GM18499 (cell line): ENCODE measurements at regions not wholly inside any gene's neighbourhood (a gene's known extent, or its start where the extent isn't known, plus 50 kb on each side); places are given as distances from the start of the nearest gene placed in this dataset.

Experiments used
- ATAC-seq: cut with Tn5 transposase; IDR thresholded peaks from one replicate; pipeline ENCODE4 v1.9.1; 2021; ENCODE audit warnings: moderate number of reproducible peaks; ENCODE audit not compliant: insufficient read depth, unreplicated experiment

DNA sequence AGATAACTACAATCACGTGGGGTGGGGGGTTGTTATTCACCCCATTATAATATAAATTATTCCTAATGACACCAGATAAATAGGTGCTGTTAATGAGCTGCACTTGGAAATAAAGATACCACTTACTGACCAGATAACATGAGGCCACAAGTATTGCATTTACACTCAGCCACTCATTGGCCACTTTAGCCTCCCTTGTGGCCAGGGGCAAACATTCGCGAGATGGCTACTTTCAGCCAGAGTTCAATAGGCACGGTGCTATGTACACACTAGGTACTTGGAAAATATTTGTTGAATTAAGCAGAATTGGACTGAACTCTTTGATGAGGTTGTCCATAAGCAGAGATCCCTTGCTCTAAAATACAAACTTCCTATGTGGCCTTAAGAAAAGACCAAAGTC lies 713.7 kb upstream of the TENM3 start:
- no peak for ATAC-seq

DNA sequence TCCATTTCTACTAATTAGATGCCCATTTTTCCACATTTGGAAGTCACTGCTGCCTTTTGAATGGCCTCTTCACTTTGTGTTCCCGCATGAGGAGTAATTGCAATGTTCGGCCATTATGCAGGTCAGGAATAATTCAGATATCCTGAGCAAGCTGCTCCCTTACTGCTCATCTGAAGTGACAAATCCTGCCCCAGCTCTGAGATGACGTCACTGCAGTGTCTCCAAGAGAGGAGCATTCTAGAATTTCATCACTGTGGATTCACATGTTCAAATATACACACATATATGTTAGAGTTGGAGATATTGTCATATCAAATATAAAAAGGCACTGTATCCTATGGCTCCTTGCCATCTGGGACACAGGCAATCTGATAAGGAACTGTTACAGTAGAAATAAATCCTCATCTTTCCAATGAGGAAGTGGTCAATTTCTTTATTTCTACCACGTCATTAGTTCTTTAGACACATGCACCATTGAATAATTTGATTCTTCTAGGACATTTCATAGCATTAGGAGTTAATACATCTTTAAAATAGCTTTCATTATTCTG lies 706.9 kb upstream of the TENM3 start:
- ATAC-seq, result no peak

DNA sequence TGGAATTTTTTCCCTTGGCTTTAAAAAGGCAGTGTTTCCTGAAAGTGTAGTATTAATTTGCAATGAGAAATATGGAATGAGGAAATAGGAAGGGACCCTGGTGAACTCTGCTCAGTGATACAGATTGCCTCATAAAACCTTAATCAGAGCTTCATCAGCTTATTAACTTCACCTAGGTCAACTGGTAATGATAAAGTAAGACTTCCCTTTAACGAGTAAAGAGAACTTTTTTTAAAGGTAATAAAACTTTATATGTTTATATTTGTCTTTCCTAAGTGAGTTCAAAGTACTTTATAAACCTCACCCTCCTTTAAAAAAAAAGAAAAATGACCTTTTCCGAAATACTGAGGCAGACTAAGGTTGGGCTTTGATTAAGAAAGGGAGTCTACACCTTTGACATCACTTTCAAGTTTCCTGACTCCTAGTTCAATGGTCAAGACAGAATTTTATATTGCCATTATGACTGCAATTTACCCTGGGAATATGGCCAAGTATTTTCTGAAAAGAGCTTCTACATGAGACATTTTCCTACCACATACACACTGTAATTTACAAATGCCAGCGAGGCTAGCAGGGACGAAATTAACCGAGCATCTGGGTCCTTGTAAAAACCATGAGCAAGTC lies 706.3 kb upstream of the TENM3 start:
- ATAC-seq, result no peak

DNA sequence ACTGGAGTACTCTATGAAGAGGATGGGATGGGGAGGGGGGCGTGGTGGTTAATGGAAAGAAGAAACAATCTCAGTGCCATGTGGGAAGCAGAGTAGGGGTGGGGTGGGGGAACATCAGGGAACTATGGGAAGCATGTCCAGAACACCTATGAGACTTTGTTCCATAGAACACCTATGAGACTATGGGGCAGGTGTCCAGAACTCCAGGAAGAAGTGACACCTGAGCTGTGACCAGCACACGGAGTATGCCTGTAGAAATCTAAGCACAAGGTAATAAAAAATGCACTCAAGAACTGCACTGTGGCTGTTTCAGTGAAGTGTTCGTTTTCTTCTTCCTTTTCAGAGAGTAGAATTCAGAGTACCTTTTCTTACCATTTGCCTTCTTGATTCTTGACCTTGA lies 704.8 kb upstream of the TENM3 start:
- no peak for ATAC-seq

DNA sequence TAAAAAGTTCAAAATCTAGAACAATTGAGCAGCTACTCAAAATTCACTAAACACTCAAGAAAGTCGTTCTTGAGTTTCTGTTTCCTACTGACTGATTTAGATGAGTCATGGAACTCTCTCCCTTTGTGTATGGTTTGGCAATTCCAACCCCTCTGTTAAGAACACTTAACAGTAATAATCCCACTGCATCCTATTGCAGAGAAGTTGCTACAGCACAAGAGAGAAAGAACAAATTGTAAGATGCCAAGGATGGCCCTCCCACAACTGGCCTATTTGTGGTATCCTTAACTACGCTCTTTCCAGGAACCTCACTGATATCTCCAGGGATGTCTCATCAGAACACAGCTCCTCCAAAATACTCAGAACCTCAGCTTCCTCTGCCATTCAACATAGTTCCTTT lies 701.8 kb upstream of the TENM3 start:
- no peak for ATAC-seq

DNA sequence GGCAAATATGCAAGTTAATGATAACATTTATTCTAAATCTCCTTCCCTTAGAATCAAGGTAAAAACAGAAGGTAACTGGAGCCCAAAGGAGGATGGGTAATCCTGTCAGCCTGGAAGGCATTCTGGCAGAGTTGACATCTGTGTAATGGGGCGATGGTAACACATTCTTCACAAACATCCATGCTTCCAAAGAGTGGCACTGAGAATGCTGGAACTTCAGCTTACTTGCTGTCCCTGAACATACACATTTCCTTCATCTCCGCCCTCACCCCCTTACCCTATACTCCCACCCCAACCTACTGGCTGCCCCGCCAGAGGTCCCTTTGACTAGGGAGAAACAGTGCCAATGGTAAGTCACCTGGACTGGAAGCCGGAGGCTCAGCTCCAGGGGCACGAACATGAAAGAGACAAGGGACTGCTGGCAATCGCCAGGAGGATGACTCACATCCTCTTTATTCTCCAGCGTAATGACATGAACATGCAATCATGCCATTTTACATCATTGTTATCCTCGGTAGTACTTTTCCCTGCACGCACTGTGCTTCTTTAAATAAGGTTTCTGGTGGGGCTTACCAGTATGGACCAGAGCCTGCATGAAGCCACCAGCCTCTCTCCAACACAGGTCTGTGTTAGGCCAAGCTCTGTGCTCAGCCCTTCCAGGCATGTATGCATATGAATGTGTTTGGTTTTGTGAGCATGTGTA lies 694.2 kb upstream of the TENM3 start:
- no peak for ATAC-seq

DNA sequence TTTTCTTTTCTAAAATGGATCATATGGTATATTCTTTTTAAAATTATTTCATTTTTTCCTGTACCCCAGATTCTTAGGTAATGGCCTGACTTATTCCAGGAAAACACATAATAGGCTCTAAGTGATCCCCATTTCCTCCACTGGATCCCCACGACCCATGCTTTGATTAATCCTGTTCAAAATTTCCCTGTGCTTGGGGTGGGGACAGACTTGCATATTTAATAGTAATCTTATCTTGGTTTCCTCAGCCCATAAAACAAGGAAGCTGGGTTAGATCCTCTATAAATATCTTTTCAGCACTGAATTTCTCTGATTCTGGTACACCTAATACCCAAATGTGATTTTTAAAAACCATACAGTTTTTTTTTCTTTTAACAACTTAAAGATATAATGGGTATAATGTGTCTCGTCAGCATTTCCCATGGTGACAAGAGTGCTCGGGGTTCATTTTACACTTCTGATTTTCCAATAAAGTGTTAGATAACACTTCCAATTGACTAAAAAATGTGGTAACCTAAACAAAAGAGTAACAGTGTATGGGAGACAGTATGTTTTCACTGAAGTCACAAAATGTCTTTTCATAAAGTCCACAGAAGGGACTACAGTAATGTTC lies 693.5 kb upstream of the TENM3 start:
- no peak for ATAC-seq

DNA sequence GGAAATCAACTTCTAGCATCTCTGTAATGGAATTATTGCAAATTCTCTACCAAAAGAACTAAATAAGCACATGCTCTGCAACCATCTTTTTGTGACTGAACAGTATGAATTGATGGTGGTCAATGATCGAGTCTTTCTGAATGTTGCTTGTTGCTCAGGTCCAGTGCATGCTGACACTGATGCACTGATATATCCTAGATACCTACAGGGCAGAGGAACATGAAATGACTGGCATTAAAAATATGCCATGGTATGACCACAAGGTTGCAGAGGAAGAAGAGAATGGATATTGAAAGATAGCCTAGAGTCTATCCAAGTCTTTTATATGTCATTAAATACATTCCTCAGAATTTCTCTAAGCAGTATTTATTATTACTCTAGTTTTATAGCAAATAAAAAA lies 692.8 kb upstream of the TENM3 start:
- no peak for ATAC-seq

DNA sequence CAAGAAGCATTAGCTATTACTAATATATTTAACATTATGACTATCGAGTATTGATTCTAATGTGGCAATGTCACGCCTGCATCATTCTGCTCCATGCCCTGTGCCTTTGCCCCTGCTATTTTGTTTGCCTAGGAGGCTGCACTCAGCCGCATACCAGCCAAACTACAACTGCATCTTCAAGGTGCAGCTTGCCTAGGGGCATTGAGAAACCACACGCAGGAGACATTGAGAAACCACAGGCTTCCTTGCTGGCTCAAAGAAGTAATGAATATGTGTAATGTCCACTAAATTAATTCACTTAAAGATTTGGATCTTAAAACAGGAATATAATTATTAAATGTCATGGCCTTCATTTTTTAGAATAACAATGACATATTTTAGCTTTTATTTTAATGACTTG lies 683.6 kb upstream of the TENM3 start:
- no peak for ATAC-seq

DNA sequence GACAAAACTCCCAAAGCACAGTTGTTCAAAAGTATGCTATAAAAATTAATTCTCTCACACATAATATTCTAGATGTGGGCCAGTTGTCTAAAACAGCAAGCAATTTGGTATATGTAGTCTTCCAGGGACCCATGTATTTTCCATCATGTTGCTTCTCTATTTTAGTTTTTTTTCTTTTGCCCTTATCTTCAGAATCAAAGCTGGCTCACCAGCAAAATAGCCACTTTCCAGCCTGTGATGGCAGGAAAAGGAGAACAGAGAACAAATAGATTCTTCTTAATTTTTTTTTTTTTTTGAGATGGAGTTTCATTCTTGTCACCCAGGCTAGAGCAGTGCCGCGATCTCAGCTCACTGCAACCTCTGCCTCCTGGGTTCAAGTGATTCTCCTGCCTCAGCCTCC lies 680.8 kb upstream of the TENM3 start:
- ATAC-seq, result no peak

DNA sequence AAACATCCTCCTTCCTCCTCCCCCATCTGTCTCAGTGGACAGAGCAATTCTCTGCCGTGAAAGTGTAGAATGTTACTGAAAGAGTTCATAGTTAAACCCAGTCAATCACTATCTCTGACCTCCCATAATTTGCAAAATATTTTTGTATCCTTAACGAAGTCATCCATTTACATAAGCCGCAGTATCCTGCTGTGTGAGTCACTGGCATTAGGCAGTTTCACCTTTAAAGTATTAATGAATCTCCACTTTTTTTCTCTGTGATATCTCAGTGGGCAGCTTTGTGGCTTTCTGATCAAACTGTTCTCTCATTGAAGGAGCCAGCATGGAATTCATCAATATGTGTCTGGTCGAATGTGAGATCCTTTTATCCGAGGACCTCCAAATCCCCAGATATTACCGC lies 678.6 kb upstream of the TENM3 start:
- ATAC-seq, result no peak

DNA sequence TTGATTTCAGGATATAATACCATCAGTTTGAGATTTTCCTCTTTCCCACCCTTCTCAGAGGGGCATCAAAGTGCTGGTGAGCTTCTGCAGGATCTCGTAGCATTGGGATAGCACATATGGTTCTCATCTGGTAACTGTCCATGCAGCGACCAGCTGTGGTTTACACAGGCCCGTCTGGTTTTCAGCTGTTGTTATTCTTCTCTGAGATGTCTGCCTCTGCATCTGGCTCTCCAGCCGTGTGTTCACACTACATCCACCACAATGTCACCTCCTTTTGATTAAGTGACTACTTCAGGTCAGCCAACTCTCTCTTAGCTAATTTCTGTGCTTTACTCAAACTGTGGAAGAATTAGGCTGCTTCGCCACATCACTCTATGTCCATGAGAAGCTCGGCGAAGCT lies 676.7 kb upstream of the TENM3 start:
- no peak for ATAC-seq

DNA sequence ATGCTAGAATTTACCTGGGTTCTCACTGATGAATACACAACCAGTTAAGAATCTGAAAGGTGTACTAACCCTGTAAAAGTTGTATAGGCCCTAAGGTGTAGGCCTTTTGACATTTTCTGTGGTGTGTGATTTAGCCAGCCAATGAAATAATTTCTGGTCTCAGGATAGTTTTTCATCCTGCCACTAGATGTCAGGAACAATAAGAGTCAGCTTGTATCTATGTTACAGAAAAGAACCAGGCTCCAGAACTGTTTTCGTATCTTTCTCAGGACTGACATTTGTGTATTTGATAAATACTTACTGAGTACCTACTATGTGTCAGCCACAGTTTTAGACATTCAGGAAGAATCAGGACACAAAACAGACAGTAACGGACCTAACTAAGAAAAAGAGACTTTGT lies 673.6 kb upstream of the TENM3 start:
- peak; percentile 80 for ATAC-seq

DNA sequence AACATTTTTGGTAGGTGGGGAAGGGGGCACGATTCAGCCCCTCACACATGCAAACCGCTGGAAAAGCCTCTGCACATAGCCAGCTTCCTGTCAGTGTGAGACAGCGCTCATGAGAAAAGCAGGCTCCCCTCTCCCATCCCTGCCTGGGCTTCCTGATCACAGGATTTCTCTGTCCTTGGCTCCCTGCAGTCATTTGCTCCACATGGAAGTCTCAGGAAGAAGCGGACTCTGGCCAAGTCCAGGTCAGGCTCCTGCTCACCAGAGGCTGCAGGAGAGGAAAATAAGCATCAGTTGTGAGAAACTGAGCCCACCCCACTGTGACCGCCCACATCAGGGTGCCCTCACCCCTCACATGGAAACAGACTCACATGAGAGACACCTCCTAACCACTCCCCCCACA lies 664.3 kb upstream of the TENM3 start:
- no peak for ATAC-seq

DNA sequence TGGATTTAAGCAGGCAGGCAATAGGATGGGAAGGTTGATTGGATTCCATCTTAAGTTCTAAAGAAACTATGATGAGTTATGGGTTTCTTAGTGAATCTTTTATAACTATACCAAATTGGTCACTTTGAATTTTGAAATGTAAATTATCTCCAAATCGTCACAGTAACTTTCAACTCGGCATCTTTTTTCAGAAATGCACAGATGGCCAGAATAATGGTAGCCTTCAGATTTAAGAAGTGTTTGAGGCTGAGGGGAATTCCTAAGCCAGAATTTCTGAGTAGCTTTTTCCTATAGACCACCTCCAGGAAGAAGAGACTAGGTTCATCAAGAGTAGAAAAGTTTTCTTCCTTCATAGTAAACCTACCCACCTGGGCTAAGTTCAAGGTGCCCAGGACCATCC lies 663.7 kb upstream of the TENM3 start:
- no peak for ATAC-seq

DNA sequence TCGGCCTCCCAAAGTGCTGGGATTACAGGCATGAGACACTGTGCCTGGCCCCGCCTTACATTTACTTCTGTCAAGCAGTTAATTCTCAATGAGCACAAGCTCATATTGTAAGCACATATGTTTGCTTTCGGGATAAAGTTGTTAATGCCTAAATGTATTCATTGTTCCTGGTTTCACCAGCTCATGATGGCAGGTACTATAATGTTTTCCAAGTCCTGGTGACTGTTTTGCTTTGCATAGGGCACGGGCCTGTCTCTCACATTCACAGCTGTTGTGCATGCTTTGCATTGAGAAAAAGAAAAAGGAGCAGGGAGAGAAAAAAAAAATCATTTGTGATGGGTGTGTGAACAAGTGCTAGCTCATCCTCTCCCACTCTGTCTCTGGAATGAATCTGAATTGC lies 661.2 kb upstream of the TENM3 start:
- ATAC-seq, result no peak

DNA sequence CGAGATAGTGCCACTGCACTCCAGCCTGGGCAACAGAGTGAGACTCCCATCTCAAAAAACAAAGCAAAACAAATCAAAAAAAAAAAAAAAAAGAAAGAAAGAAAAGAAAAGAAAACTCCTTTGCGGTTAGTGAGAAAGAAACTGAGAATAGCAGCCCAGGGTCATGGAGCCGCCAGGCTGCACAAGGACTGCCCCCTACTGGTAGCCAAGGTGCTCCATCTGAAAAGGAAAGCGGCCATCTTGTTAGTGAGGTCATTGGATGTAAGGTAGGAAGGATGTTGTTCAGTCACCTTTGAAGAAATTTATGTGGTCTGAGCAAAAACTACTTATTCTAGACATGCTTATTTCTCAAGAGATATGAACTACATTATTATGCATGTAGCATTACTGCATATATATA lies 660.6 kb upstream of the TENM3 start:
- ATAC-seq, result no peak

DNA sequence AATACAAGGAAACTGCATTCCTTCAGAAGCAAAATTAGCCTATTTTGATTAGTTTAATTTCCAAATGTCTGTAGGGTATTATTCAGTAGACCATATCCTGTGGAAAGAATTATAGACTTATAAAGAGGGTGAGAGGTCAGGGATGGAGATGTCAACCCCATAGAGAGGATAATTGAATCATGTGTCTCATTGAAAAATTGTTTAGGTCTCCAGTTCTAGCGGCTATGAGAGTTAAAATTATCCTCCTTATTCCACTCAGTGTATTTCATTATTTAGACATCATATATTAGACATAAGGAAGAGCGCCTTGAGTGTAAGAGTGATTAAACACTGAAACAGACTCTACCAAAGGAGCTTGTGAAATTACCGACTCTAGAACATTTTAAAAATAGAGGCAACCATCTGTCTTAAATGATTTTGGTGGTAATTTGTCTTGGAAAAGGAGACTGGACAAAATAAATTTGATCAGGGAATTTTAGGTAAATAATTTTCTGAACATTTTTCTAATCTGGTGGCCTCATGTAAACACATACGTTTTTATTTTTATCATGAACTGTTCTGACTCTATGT lies 654.4 kb upstream of the TENM3 start:
- ATAC-seq, result no peak

DNA sequence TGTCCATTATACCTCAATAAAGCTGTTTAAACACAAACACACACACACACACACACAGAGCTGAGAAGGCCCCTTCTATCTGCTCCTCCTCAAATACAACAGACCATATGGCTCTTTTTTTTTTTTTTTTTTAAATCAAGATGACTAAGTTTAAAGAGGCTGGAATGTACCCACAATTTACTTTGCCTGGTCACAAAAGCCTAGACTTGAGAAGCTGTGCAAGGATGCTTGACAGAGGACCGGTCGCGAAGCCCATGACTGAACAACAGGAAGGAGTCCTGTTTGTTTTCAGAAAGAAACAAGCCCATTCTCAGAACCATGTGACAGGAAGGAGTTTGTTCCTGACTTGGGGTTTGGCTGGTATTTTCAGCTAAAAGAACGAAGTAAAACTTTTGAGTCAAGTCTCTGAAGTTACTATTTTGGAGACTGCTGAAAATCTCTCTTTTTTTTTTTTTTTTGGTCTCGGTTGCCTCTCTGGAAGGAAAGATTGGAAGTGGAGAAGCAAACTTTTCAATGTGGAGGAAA lies 650.9 kb upstream of the TENM3 start:
- no peak for ATAC-seq

DNA sequence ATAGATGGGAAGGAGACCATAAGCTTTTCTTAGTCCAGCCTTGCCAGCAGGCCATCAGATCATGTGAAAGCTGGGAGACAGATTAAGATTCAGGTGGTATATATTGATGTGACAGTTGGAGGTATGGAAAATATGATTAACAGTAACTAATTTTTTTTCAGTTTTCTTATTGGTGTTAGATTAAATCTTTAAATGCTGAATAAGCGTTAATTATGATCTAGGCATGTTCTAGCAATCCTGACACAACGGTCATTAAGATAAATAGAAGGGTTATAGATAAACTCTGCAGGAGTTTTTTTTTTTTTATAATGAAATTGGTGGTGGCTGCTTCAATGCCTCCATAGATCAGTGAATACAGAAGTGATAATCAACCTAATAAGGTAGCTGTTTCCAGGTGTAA lies 649.5 kb upstream of the TENM3 start:
- ATAC-seq, result no peak

DNA sequence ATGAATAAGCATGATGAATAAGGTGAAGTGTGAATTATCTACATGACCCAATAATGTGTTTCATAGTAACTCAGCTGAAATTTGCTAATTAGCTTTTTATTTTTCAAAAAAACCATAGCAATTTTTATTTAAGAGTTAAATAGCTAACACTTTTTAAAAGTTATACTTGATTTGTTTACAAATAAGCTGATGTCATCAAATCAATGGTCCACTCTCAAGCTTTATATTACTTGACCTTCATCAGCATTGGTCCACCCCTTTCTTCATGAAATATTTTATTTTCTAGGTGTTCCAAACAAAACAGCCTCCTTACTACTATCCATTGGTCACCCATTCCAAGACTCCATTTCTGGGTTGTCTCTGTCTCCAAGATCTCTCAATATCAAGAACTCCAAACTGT lies 649.0 kb upstream of the TENM3 start:
- ATAC-seq, result no peak
